A673 (cell line): ENCODE measurements at regions not wholly inside any gene's neighbourhood (a gene's known extent, or its start where the extent isn't known, plus 50 kb on each side); places are given as distances from the start of the nearest gene placed in this dataset.

Experiments used
- BruUV-seq: library from RNA; stranded (reverse); fragments of 400-500 nt; replicated peaks from 2 replicates; lab custom pipeline; 2021; lab: Mats Ljungman, UMichigan
- CTCF ChIA-PET: fragments of 300-600 bp; sonication (Branson Sonifier 250); formaldehyde crosslinking; loops from one replicate; lab custom pipeline; 2022; ENCODE audit warnings: antibody characterized with exemption; lab: Charles Lee
- POLR2A ChIA-PET: fragments of 300-600 bp; sonication (Branson Sonifier 250); formaldehyde crosslinking; loops from one replicate; lab custom pipeline; 2022; ENCODE audit warnings: antibody characterized with exemption; ENCODE audit not compliant: low non-redundant PET; lab: Charles Lee
- DNase-seq: peaks from one replicate; pipeline ENCODE4 v3.0.0-alpha.2; 2015; ENCODE audit warnings: low spot score
- H3K27ac ChIP-seq: fragments of 200-600 bp; sonication (generic); 2 replicates; pipeline ENCODE4 v1.5.1; 2016; ENCODE audit warnings: mixed run types, low read depth, mild to moderate bottlenecking, mixed read lengths, antibody characterized with exemption, low read length; ENCODE audit not compliant: poor library complexity, severe bottlenecking
- H3K27me3 ChIP-seq: fragments of 200-600 bp; sonication (generic); replicated peaks from 2 replicates; pipeline ENCODE4 v1.6.1; 2017; ENCODE audit warnings: mixed run types, low read depth, mild to moderate bottlenecking, mixed read lengths, antibody characterized with exemption, low read length; ENCODE audit not compliant: insufficient read depth, poor library complexity
- H3K36me3 ChIP-seq: fragments of 200-600 bp; sonication (generic); 2 replicates; pipeline ENCODE4 v1.6.1; 2016; ENCODE audit warnings: mixed run types, mild to moderate bottlenecking, mixed read lengths, antibody characterized with exemption, low read length; ENCODE audit not compliant: insufficient read depth, poor library complexity, severe bottlenecking
- H3K4me1 ChIP-seq: fragments of 200-600 bp; sonication (generic); 2 replicates; pipeline ENCODE4 v1.6.1; 2017; ENCODE audit warnings: mixed run types, mild to moderate bottlenecking, mixed read lengths, antibody characterized with exemption, low read length; ENCODE audit not compliant: insufficient read depth, poor library complexity, severe bottlenecking
- H3K4me3 ChIP-seq: fragments of 200-600 bp; sonication (generic); 2 replicates; pipeline ENCODE4 v1.5.1; 2016; ENCODE audit warnings: low read depth, mixed run types, mild to moderate bottlenecking, mixed read lengths, low read length; ENCODE audit not compliant: poor library complexity, severe bottlenecking
- H3K9me3 ChIP-seq: fragments of 200-600 bp; sonication (generic); 2 replicates; pipeline ENCODE4 v1.6.1; 2016; ENCODE audit warnings: mixed run types, low read depth, mild to moderate bottlenecking, mixed read lengths, antibody characterized with exemption, low read length; ENCODE audit not compliant: poor library complexity, severe bottlenecking
- EZH2 ChIP-seq: fragments of 200-600 bp; sonication (generic); IDR thresholded peaks from 2 replicates; pipeline ENCODE4 v1.6.1; 2017; ENCODE audit warnings: borderline replicate concordance, low read depth, mild to moderate bottlenecking, mixed read lengths, antibody characterized with exemption, low read length; ENCODE audit not compliant: poor library complexity, severe bottlenecking
- intact Hi-C: fragments of 100-400 bp; cut with micrococcal nuclease; formaldehyde crosslinking; loops from one replicate; pipeline ENCODE4 v1.10.0; 2022; ENCODE audit not compliant: unreplicated experiment
- TF ChIP-seq, protein P1 (sequence below): fragments of 300-800, 200-600 bp; sonication (generic); conservative IDR thresholded peaks from 2 replicates; pipeline ENCODE4 v1.5.1; 2017; ENCODE audit warnings: low read depth, mild to moderate bottlenecking, antibody characterized with exemption, low read length, moderate library complexity, mixed read lengths

DNA sequence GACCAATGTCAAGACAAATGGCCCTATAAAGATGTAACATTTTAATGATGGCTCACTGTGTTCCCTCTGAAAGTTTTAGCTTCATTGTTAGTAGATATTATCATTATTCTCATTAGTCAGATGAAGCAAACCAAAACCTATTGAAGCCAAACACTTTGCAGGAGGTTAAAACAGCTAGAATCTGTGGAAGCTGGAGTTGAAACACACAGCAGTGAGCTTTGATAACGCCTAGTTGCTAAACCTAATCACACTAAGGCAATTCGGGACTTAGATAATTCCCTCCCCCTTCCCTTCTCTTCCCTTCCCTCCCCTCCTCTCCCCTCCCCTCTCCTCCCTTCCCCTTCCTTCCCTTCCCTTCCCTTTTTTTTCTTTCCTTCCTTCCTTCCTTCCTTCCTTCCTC lies 165.7 kb downstream of the TRIB2 start:
- intact Hi-C loops, result no loop called here
- no peak for TF ChIP-seq EZH2
- TF ChIP-seq, protein P1, sequence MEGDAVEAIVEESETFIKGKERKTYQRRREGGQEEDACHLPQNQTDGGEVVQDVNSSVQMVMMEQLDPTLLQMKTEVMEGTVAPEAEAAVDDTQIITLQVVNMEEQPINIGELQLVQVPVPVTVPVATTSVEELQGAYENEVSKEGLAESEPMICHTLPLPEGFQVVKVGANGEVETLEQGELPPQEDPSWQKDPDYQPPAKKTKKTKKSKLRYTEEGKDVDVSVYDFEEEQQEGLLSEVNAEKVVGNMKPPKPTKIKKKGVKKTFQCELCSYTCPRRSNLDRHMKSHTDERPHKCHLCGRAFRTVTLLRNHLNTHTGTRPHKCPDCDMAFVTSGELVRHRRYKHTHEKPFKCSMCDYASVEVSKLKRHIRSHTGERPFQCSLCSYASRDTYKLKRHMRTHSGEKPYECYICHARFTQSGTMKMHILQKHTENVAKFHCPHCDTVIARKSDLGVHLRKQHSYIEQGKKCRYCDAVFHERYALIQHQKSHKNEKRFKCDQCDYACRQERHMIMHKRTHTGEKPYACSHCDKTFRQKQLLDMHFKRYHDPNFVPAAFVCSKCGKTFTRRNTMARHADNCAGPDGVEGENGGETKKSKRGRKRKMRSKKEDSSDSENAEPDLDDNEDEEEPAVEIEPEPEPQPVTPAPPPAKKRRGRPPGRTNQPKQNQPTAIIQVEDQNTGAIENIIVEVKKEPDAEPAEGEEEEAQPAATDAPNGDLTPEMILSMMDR, result no peak
- Histone ChIP-seq H3K4me3 (no peak overlapping the region), H3K27ac (no peak overlapping the region), H3K9me3 (no peaks in the 10 kb centered on the region), H3K36me3 (no peaks in the 10 kb centered on the region), H3K4me1 (no peaks in the 10 kb centered on the region), H3K27me3 (no peaks in the 10 kb centered on the region)
- ChIA-PET POLR2A (no interaction called here), CTCF (no interaction called here)
- DNase-seq, result no peak
- BruUV-seq, result no TSS peak

DNA sequence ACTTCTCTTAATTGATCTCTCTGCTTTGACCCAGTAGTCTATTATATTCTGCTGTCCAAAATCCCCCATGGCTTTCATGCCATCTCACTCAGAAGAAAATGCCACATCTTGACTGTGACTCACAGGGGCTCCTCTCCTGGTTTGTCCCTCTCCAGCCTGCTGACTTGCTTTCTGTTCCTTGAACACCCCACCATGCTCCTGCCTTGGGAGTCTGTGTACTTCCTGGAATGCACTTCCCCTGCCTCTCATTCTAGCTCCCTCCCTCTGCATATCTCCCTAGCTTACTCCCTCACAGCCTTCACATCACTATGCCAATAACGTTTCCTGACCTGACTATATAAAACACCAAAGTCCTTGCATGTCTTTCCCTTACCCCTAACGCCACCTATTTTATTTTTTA lies 167.2 kb downstream of the TRIB2 start:
- CTCF ChIA-PET, result no interaction called here

DNA sequence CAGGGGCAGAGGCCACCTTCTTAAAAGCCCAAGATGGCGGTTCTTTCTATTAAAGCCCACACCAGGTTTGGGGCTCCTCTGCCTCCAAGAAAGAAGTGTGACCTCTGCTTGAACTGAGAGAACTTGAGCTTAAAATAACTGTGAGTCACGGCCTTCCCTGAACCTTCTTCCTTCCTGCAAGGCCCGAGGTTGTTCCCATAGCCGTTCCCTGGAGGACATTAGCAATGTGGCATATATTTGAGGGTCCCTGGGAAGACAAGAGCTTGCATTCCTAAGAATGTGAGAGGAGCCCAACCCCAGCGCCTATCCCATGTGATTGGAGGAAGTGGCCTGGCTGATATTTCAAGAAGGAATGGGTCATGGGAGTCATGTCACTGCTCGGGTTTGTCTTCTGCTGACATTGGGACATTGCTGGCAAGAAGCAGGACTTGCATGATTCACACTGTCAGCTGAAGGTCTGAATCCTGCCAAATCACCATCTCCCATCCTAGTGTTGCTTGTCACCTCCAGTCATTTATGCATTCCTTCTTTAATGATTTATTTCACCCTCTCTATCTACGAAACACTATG lies 168.1 kb downstream of the TRIB2 start:
- intact Hi-C loops, result no loop called here
- DNase-seq, result no peak
- no peaks in the 10 kb centered on the region for H3K27me3 ChIP-seq
- no peaks in the 10 kb centered on the region for H3K4me1 ChIP-seq
- TF ChIP-seq, protein P1, result no peak
- TF ChIP-seq EZH2, result no peak
- no peaks in the 10 kb centered on the region for H3K9me3 ChIP-seq
- no peak overlapping the region for H3K4me3 ChIP-seq
- CTCF ChIA-PET, result no interaction called here
- H3K36me3 ChIP-seq, result no peaks in the 10 kb centered on the region
- BruUV-seq, result no TSS peak
- POLR2A ChIA-PET, result no interaction called here
- H3K27ac ChIP-seq, result no peak overlapping the region

More for the DNA sequence above, 167.2 kb downstream of the TRIB2 start:
- Histone ChIP-seq H3K27me3 (no peaks in the 10 kb centered on the region), H3K27ac (no peak overlapping the region), H3K36me3 (no peaks in the 10 kb centered on the region), H3K9me3 (no peaks in the 10 kb centered on the region), H3K4me3 (no peak overlapping the region), H3K4me1 (no peaks in the 10 kb centered on the region)
- BruUV-seq, result no TSS peak
- intact Hi-C loops, result no loop called here
- DNase-seq, result no peak
- TF ChIP-seq, protein P1, result no peak
- no peak for TF ChIP-seq EZH2
- POLR2A ChIA-PET, result no interaction called here
